ENCODE measurements at regions not wholly inside any gene's neighbourhood (a gene's known extent, or its start where the extent isn't known, plus 50 kb on each side); places are given as distances from the start of the nearest gene placed in this dataset.

GRCh38 chr5:156261275-156261939, 65.6 kb upstream of the SGCD start:
- DNase-seq: no peak
- no peaks in the 10 kb centered on the region for H3K27me3 ChIP-seq (ENCODE audit: insufficient read depth, low read depth, severe bottlenecking)
- peaks cover 5% of the 10 kb centered on the region for H3K9me3 ChIP-seq (ENCODE audit: severe bottlenecking)

GRCh38 chr5:156271569-156271968, 55.4 kb upstream of the SGCD start:
- DNase-seq: no peak
- TF ChIP-seq CTCF (IDR thresholded peaks at IDR 0.05; ENCODE audit: low read depth, low read length): no peak
- H3K27ac ChIP-seq: no peak overlapping the region

More at GRCh38 chr5:156261275-156261939, 65.6 kb upstream of the SGCD start:
- Histone ChIP-seq H3K36me3 (no peaks in the 10 kb centered on the region), H3K4me3 (ENCODE audit: low read depth, low read length) (no peak overlapping the region), H3K27ac (no peak overlapping the region)
- no peak for TF ChIP-seq CTCF (IDR thresholded peaks at IDR 0.05; ENCODE audit: low read depth, low read length)

GRCh38 chr5:156272139-156272538, 54.8 kb upstream of the SGCD start:
- Histone ChIP-seq H3K36me3 (no peaks in the 10 kb centered on the region), H3K27me3 (ENCODE audit: insufficient read depth, low read depth, severe bottlenecking) (no peaks in the 10 kb centered on the region), H3K9me3 (ENCODE audit: severe bottlenecking) (peaks cover 5% of the 10 kb centered on the region), H3K27ac (no peak overlapping the region), H3K4me3 (ENCODE audit: low read depth, low read length) (no peak overlapping the region)
- no peak for TF ChIP-seq CTCF (IDR thresholded peaks at IDR 0.05; ENCODE audit: low read depth, low read length)
- DNase-seq: no peak

More at GRCh38 chr5:156271569-156271968, 55.4 kb upstream of the SGCD start:
- H3K9me3 ChIP-seq (ENCODE audit: severe bottlenecking): peaks cover 5% of the 10 kb centered on the region
- H3K36me3 ChIP-seq: no peaks in the 10 kb centered on the region
- no peak overlapping the region for H3K4me3 ChIP-seq (ENCODE audit: low read depth, low read length)
- no peaks in the 10 kb centered on the region for H3K27me3 ChIP-seq (ENCODE audit: insufficient read depth, low read depth, severe bottlenecking)

- no peak for TF ChIP-seq CTCF (IDR thresholded peaks at IDR 0.05; ENCODE audit: low read depth, low read length)
- Histone ChIP-seq H3K27ac (no peak overlapping the region), H3K4me3 (ENCODE audit: low read depth, low read length) (no peak overlapping the region), H3K9me3 (ENCODE audit: severe bottlenecking) (peaks cover 5% of the 10 kb centered on the region), H3K27me3 (ENCODE audit: insufficient read depth, low read depth, severe bottlenecking) (no peaks in the 10 kb centered on the region), H3K36me3 (no peaks in the 10 kb centered on the region)
- no peak for DNase-seq
These were observed 53.6 kb upstream of the SGCD start for GRCh38 chr5:156273325-156273724.

- Histone ChIP-seq H3K4me3 (ENCODE audit: low read depth, low read length) (no peak overlapping the region), H3K27me3 (ENCODE audit: insufficient read depth, low read depth, severe bottlenecking) (no peaks in the 10 kb centered on the region), H3K36me3 (no peaks in the 10 kb centered on the region), H3K9me3 (ENCODE audit: severe bottlenecking) (peaks cover 5% of the 10 kb centered on the region), H3K27ac (no peak overlapping the region)
- DNase-seq: no peak
- TF ChIP-seq CTCF (IDR thresholded peaks at IDR 0.05; ENCODE audit: low read depth, low read length): no peak
These were observed 52.5 kb upstream of the SGCD start for GRCh38 chr5:156274453-156274852.

Data from WERI-Rb-1 (cell line).